ENCODE measurements at regions not wholly inside any gene's neighbourhood (a gene's known extent, or its start where the extent isn't known, plus 50 kb on each side); places are given as distances from the start of the nearest gene placed in this dataset.

- no peak for DNase-seq (ENCODE audit: low spot score, unreplicated experiment)
These were observed 664.5 kb downstream of the RAPGEF2 start for GRCh38 chr4:159767406-159767805.

GRCh38 chr4:159768016-159768415 lies 665.1 kb downstream of the RAPGEF2 start:
- TF ChIP-seq CTCF (IDR thresholded peaks at IDR 0.05; ENCODE audit: unreplicated experiment) = no peak
- Mint-ChIP-seq H3K4me3 (ENCODE audit: low read depth) (no peak overlapping the region), H3K36me3 (ENCODE audit: insufficient read depth) (no peaks in the 10 kb centered on the region), H3K27me3 (no peaks in the 10 kb centered on the region), H3K4me1 (ENCODE audit: low read depth) (no peaks in the 10 kb centered on the region), H3K27ac (no peak overlapping the region), H3K9me3 (ENCODE audit: low read depth) (peaks cover 6% of the 10 kb centered on the region)
- no peak for DNase-seq (ENCODE audit: low spot score, unreplicated experiment)

More at GRCh38 chr4:159767406-159767805, 664.5 kb downstream of the RAPGEF2 start:
- peaks cover 5% of the 10 kb centered on the region for H3K9me3 Mint-ChIP-seq (ENCODE audit: low read depth)
- no peak overlapping the region for H3K27ac Mint-ChIP-seq
- H3K36me3 Mint-ChIP-seq (ENCODE audit: insufficient read depth) = no peaks in the 10 kb centered on the region
- H3K4me3 Mint-ChIP-seq (ENCODE audit: low read depth) = no peak overlapping the region
- H3K27me3 Mint-ChIP-seq = no peaks in the 10 kb centered on the region
- TF ChIP-seq CTCF (IDR thresholded peaks at IDR 0.05; ENCODE audit: unreplicated experiment) = no peak
- no peaks in the 10 kb centered on the region for H3K4me1 Mint-ChIP-seq (ENCODE audit: low read depth)

GRCh38 chr4:159770401-159770800 lies 667.5 kb downstream of the RAPGEF2 start:
- no peaks in the 10 kb centered on the region for H3K36me3 Mint-ChIP-seq (ENCODE audit: insufficient read depth)
- H3K9me3 Mint-ChIP-seq (ENCODE audit: low read depth) = peaks cover 9% of the 10 kb centered on the region
- no peak overlapping the region for H3K27ac Mint-ChIP-seq
- H3K27me3 Mint-ChIP-seq = no peaks in the 10 kb centered on the region
- DNase-seq (ENCODE audit: low spot score, unreplicated experiment) = no peak
- H3K4me3 Mint-ChIP-seq (ENCODE audit: low read depth) = no peak overlapping the region
- no peaks in the 10 kb centered on the region for H3K4me1 Mint-ChIP-seq (ENCODE audit: low read depth)
- TF ChIP-seq CTCF (IDR thresholded peaks at IDR 0.05; ENCODE audit: unreplicated experiment) = no peak

GRCh38 chr4:159770969-159771368 lies 668.1 kb downstream of the RAPGEF2 start:
- no peaks in the 10 kb centered on the region for H3K4me1 Mint-ChIP-seq (ENCODE audit: low read depth)
- H3K36me3 Mint-ChIP-seq (ENCODE audit: insufficient read depth) = no peaks in the 10 kb centered on the region
- H3K4me3 Mint-ChIP-seq (ENCODE audit: low read depth) = no peak overlapping the region
- H3K9me3 Mint-ChIP-seq (ENCODE audit: low read depth) = peaks cover 8% of the 10 kb centered on the region
- no peaks in the 10 kb centered on the region for H3K27me3 Mint-ChIP-seq
- TF ChIP-seq CTCF (IDR thresholded peaks at IDR 0.05; ENCODE audit: unreplicated experiment) = no peak
- no peak overlapping the region for H3K27ac Mint-ChIP-seq
- DNase-seq (ENCODE audit: low spot score, unreplicated experiment) = no peak

GRCh38 chr4:159776961-159777360 lies 674.1 kb downstream of the RAPGEF2 start:
- Mint-ChIP-seq H3K27ac (no peak overlapping the region), H3K4me3 (ENCODE audit: low read depth) (no peak overlapping the region), H3K4me1 (ENCODE audit: low read depth) (no peaks in the 10 kb centered on the region), H3K36me3 (ENCODE audit: insufficient read depth) (no peaks in the 10 kb centered on the region), H3K9me3 (ENCODE audit: low read depth) (peaks cover 7% of the 10 kb centered on the region), H3K27me3 (no peaks in the 10 kb centered on the region)
- DNase-seq (ENCODE audit: low spot score, unreplicated experiment) = no peak
- TF ChIP-seq CTCF (IDR thresholded peaks at IDR 0.05; ENCODE audit: unreplicated experiment) = no peak

All from progenitor cell of endocrine pancreas (in vitro differentiated cells).